ENCODE measurements at regions not wholly inside any gene's neighbourhood (a gene's known extent, or its start where the extent isn't known, plus 50 kb on each side); places are given as distances from the start of the nearest gene placed in this dataset.

DNA sequence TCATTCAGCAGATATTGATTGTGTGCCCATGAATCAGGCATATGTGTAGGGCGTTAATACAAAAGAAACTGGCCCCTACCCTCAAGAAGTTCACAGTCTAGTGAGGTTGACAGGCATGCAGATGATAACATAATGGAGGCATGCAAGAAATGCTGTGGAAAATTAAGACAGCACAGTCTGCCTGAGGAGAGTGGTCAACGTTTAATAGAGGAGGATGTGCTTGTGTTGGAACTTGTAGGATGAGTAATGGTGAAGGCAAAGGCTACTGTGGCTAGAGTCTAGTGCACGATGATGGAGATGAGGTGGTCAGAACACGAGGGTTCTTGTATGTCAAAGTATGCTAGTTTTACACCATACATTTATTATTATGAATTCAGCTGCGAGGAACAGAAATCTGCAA is 295.7 kb downstream of the SOX2 start:
- Histone ChIP-seq H3K36me3 (ENCODE audit: insufficient read depth, low read length) (no peaks in the 10 kb centered on the region), H4K20me1 (ENCODE audit: insufficient read depth, low read length) (no peaks in the 10 kb centered on the region), H3K27ac (ENCODE audit: low read depth, low read length) (no peak overlapping the region), H3K4me2 (ENCODE audit: insufficient read depth, low read length) (no peak overlapping the region), H2AFZ (ENCODE audit: low read length) (no peak overlapping the region), H3K79me2 (ENCODE audit: insufficient read depth, low read length) (no peaks in the 10 kb centered on the region), H3K27me3 (ENCODE audit: insufficient read depth, low read length) (no peaks in the 10 kb centered on the region), H3K9me3 (ENCODE audit: low read depth, low read length) (no peaks in the 10 kb centered on the region), H3K4me3 (ENCODE audit: insufficient read depth, low read length) (no peak overlapping the region), H3K4me1 (ENCODE audit: insufficient read depth, low read length) (no peaks in the 10 kb centered on the region)
- TF ChIP-seq, protein P1, sequence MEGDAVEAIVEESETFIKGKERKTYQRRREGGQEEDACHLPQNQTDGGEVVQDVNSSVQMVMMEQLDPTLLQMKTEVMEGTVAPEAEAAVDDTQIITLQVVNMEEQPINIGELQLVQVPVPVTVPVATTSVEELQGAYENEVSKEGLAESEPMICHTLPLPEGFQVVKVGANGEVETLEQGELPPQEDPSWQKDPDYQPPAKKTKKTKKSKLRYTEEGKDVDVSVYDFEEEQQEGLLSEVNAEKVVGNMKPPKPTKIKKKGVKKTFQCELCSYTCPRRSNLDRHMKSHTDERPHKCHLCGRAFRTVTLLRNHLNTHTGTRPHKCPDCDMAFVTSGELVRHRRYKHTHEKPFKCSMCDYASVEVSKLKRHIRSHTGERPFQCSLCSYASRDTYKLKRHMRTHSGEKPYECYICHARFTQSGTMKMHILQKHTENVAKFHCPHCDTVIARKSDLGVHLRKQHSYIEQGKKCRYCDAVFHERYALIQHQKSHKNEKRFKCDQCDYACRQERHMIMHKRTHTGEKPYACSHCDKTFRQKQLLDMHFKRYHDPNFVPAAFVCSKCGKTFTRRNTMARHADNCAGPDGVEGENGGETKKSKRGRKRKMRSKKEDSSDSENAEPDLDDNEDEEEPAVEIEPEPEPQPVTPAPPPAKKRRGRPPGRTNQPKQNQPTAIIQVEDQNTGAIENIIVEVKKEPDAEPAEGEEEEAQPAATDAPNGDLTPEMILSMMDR (IDR thresholded peaks at IDR 0.05; ENCODE audit: extremely low read depth, low read depth, low read length) = no peak
- DNase-seq (ENCODE audit: insufficient read length, low spot score, missing footprints) = no peak

DNA sequence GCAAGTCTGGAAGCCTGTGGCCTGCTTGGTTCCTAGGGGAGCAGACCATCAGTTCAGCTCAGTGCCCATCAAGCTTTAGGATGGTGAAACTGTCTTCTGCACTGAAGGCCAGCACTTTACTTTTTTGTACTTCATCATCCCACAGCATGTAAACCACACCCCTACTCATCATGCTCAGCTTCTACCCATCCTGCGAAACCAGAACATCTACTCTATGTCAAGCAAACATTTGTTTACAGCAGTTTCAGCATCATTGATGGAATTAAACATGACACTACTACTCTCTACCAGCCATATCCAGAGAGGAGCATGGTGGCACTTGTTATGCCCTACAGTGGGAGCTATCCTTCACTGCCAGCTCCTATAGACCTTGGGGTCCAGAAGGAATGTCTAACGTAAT is 306.6 kb downstream of the SOX2 start:
- no peak for DNase-seq (ENCODE audit: insufficient read length, low spot score, missing footprints)
- Histone ChIP-seq H3K27ac (ENCODE audit: low read depth, low read length) (no peak overlapping the region), H3K9me3 (ENCODE audit: low read depth, low read length) (no peaks in the 10 kb centered on the region), H3K27me3 (ENCODE audit: insufficient read depth, low read length) (no peaks in the 10 kb centered on the region), H3K4me2 (ENCODE audit: insufficient read depth, low read length) (no peak overlapping the region), H3K4me3 (ENCODE audit: insufficient read depth, low read length) (no peak overlapping the region), H3K4me1 (ENCODE audit: insufficient read depth, low read length) (no peaks in the 10 kb centered on the region), H2AFZ (ENCODE audit: low read length) (no peak overlapping the region), H3K79me2 (ENCODE audit: insufficient read depth, low read length) (no peaks in the 10 kb centered on the region), H4K20me1 (ENCODE audit: insufficient read depth, low read length) (no peaks in the 10 kb centered on the region), H3K36me3 (ENCODE audit: insufficient read depth, low read length) (no peaks in the 10 kb centered on the region)
- TF ChIP-seq, protein P1 (IDR thresholded peaks at IDR 0.05; ENCODE audit: extremely low read depth, low read depth, low read length) = no peak

DNA sequence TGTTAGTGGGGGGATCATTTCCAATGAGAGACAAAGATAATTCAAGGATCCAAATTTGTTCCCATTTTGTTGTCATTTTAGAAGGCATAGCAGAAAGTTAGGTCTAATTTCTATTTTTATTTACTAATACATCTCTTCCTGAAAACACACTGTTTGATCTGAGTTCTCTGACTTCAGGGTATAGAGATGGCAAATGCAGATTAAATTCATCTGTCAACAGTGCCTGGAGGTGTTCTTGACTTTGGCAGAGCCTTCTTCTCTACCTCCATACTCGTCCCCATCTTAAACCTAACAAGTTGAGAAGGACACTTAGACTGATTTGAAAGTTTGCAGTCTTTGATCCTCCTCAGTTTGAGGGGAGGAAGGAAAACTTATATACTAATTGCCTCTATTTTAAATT is 308.2 kb downstream of the SOX2 start:
- TF ChIP-seq, protein P1 (IDR thresholded peaks at IDR 0.05; ENCODE audit: extremely low read depth, low read depth, low read length) = no peak

DNA sequence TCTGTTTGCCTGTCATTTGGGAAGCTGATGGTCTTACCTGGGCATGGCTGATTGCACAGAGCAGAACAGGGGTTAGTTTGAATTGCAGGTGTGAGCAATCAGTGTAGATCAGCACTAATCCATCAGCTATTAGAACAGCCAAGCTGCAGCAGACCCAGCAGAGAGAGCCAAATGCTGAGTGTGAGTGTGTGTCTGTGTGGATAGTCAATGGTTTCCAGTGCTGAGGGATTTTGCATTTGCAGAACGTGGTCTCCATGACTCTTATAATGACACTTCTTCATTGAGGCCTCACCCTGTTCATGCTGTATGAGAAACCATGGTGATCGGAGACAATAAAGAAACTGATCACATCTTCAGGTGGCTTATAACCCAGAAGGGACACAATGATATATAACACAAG is 312.1 kb downstream of the SOX2 start:
- TF ChIP-seq, protein P1 (IDR thresholded peaks at IDR 0.05; ENCODE audit: extremely low read depth, low read depth, low read length) = no peak
- no peak overlapping the region for H3K4me2 ChIP-seq (ENCODE audit: insufficient read depth, low read length)

More for the DNA sequence above, 308.2 kb downstream of the SOX2 start:
- H4K20me1 ChIP-seq (ENCODE audit: insufficient read depth, low read length) = no peaks in the 10 kb centered on the region
- no peak for DNase-seq (ENCODE audit: insufficient read length, low spot score, missing footprints)
- no peak overlapping the region for H3K27ac ChIP-seq (ENCODE audit: low read depth, low read length)
- no peaks in the 10 kb centered on the region for H3K27me3 ChIP-seq (ENCODE audit: insufficient read depth, low read length)
- no peaks in the 10 kb centered on the region for H3K9me3 ChIP-seq (ENCODE audit: low read depth, low read length)
- H3K4me3 ChIP-seq (ENCODE audit: insufficient read depth, low read length) = no peak overlapping the region
- H3K79me2 ChIP-seq (ENCODE audit: insufficient read depth, low read length) = no peaks in the 10 kb centered on the region
- no peak overlapping the region for H2AFZ ChIP-seq (ENCODE audit: low read length)
- H3K4me2 ChIP-seq (ENCODE audit: insufficient read depth, low read length) = no peak overlapping the region
- H3K4me1 ChIP-seq (ENCODE audit: insufficient read depth, low read length) = no peaks in the 10 kb centered on the region
- no peaks in the 10 kb centered on the region for H3K36me3 ChIP-seq (ENCODE audit: insufficient read depth, low read length)

More for the DNA sequence above, 312.1 kb downstream of the SOX2 start:
- no peak for DNase-seq (ENCODE audit: insufficient read length, low spot score, missing footprints)
- Histone ChIP-seq H2AFZ (ENCODE audit: low read length) (no peak overlapping the region), H3K27me3 (ENCODE audit: insufficient read depth, low read length) (no peaks in the 10 kb centered on the region), H3K9me3 (ENCODE audit: low read depth, low read length) (no peaks in the 10 kb centered on the region), H3K79me2 (ENCODE audit: insufficient read depth, low read length) (no peaks in the 10 kb centered on the region), H3K36me3 (ENCODE audit: insufficient read depth, low read length) (no peaks in the 10 kb centered on the region), H3K27ac (ENCODE audit: low read depth, low read length) (no peak overlapping the region), H4K20me1 (ENCODE audit: insufficient read depth, low read length) (no peaks in the 10 kb centered on the region), H3K4me1 (ENCODE audit: insufficient read depth, low read length) (no peaks in the 10 kb centered on the region), H3K4me3 (ENCODE audit: insufficient read depth, low read length) (no peak overlapping the region)
